ENCODE measurements at regions not wholly inside any gene's neighbourhood (a gene's known extent, or its start where the extent isn't known, plus 50 kb on each side); places are given as distances from the start of the nearest gene placed in this dataset.

- Histone ChIP-seq H3K79me2 (ENCODE audit: control insufficient read depth, insufficient read depth, low read length) (no peaks in the 10 kb centered on the region), H3K4me2 (ENCODE audit: control insufficient read depth, insufficient read depth) (no peak overlapping the region), H3K4me3 (no peak overlapping the region), H3K36me3 (ENCODE audit: control insufficient read depth in 2 of 2, insufficient read depth in 2 of 2, low read length in 1 of 2) (no peaks in the 10 kb centered on the region), H3K27ac (ENCODE audit: control insufficient read depth, insufficient read depth) (no peak overlapping the region), H3K9me3 (replicated peaks; ENCODE audit: control insufficient read depth, insufficient read depth, low read length) (no peaks in the 10 kb centered on the region), H2AFZ (ENCODE audit: control insufficient read depth, low read depth, low read length) (no peak overlapping the region), H3K4me1 (ENCODE audit: control insufficient read depth, insufficient read depth, low read length) (no peaks in the 10 kb centered on the region), H3K9ac (ENCODE audit: control insufficient read depth, insufficient read depth, low read length) (no peak overlapping the region), H4K20me1 (ENCODE audit: control insufficient read depth, insufficient read depth) (no peaks in the 10 kb centered on the region), H3K27me3 (replicated peaks in 1 of 2; ENCODE audit: control insufficient read depth in 2 of 2, insufficient read depth in 2 of 2, low read length in 1 of 2) (peaks cover 0 to 2% of the 10 kb centered on the region in 2 experiments; a peak in 1 of 4 replicates)
- FAIRE-seq (no peak), ATAC-seq (no peak), DNase-seq (ENCODE audit: low read depth, low spot score) (no peak)
- SMC1A ChIA-PET (ENCODE audit: uncharacterized antibody, unreplicated experiment): no interaction called here
- BruUV-seq (replicated peaks): no TSS peak
- intact Hi-C loops (cut with micrococcal nuclease; ENCODE audit: unreplicated experiment): no loop called here
- CTCF ChIA-PET: no interaction called here
- POLR2A ChIA-PET: no interaction called here
- WGBS (ENCODE audit: insufficient coverage, insufficient replicate concordance, low lambda C conversion rate, missing lambda C conversion rate): 11% methylated on average over 3 of the region's 3 CpGs
- RAD21 ChIA-PET (ENCODE audit: unreplicated experiment): interaction anchor here (0.5 kb wide), 1 partner anchor 442 kb away, joined by 3 read pairs; no protein-coding TSS in a partner anchor
- in situ Hi-C loops (cut with MboI): no loop called here
- TF ChIP-seq CHD4 (IDR thresholded peaks at IDR 0.05): no peak
- TF ChIP-seq IRF5 (IDR thresholded peaks at IDR 0.05; ENCODE audit: borderline replicate concordance): no peak
These were observed 432.3 kb downstream of the CD83 start for GRCh38 chr6:14549871-14550270.

GRCh38 chr6:14550410-14550809 lies 432.8 kb downstream of the CD83 start:
- Histone ChIP-seq H3K27ac (ENCODE audit: control insufficient read depth, insufficient read depth) (no peak overlapping the region), H3K4me2 (ENCODE audit: control insufficient read depth, insufficient read depth) (no peak overlapping the region), H3K4me3 (no peak overlapping the region), H3K9ac (ENCODE audit: control insufficient read depth, insufficient read depth, low read length) (no peak overlapping the region), H3K36me3 (ENCODE audit: control insufficient read depth in 2 of 2, insufficient read depth in 2 of 2, low read length in 1 of 2) (no peaks in the 10 kb centered on the region), H3K9me3 (replicated peaks; ENCODE audit: control insufficient read depth, insufficient read depth, low read length) (no peaks in the 10 kb centered on the region), H3K79me2 (ENCODE audit: control insufficient read depth, insufficient read depth, low read length) (no peaks in the 10 kb centered on the region), H3K27me3 (replicated peaks in 1 of 2; ENCODE audit: control insufficient read depth in 2 of 2, insufficient read depth in 2 of 2, low read length in 1 of 2) (peaks cover 0 to 2% of the 10 kb centered on the region in 2 experiments; a peak in 1 of 4 replicates), H4K20me1 (ENCODE audit: control insufficient read depth, insufficient read depth) (no peaks in the 10 kb centered on the region), H2AFZ (ENCODE audit: control insufficient read depth, low read depth, low read length) (no peak overlapping the region), H3K4me1 (ENCODE audit: control insufficient read depth, insufficient read depth, low read length) (no peaks in the 10 kb centered on the region)
- ATAC-seq (no peak), DNase-seq (ENCODE audit: low read depth, low spot score) (no peak), FAIRE-seq (no peak)
- ChIA-PET SMC1A (ENCODE audit: uncharacterized antibody, unreplicated experiment) (no interaction called here), CTCF (no interaction called here), RAD21 (ENCODE audit: unreplicated experiment) (interaction anchor here (0.5 kb wide), 1 partner anchor 443 kb away, joined by 3 read pairs; no protein-coding TSS in a partner anchor), POLR2A (no interaction called here)
- intact Hi-C loops (cut with micrococcal nuclease; ENCODE audit: unreplicated experiment) (no loop called here), in situ Hi-C loops (cut with MboI) (no loop called here)
- 91% methylated on average over 3 of the region's 3 CpGs for WGBS (ENCODE audit: insufficient coverage, insufficient replicate concordance, low lambda C conversion rate, missing lambda C conversion rate)
- no TSS peak for BruUV-seq (replicated peaks)
- TF ChIP-seq E2F4 (IDR thresholded peaks at IDR 0.05; ENCODE audit: low read depth, low read length) (no peak), NR2F1 (conservative IDR thresholded peaks at IDR 0.05) (no peak), ESRRA (IDR thresholded peaks at IDR 0.05; ENCODE audit: low read length) (no peak), PML (IDR thresholded peaks at IDR 0.05; ENCODE audit: low read length) (no peak), SIN3A (IDR thresholded peaks at IDR 0.05; ENCODE audit: low read depth, low read length) (no peak), SREBF2 (IDR thresholded peaks at IDR 0.05; ENCODE audit: low read length) (no peak), NR2C1 (IDR thresholded peaks at IDR 0.05) (no peak), TCF3 (IDR thresholded peaks at IDR 0.05; ENCODE audit: borderline replicate concordance, insufficient read depth, low read depth, low read length) (no peak), CHD1 (IDR thresholded peaks at IDR 0.05; ENCODE audit: low read depth, low read length) (no peak), MEF2B (IDR thresholded peaks at IDR 0.05; ENCODE audit: partially characterized antibody, poor library complexity, severe bottlenecking) (no peak), PRDM15 (CRISPR knock-in tag; IDR thresholded peaks at IDR 0.05) (no peak), ZNF384 (IDR thresholded peaks at IDR 0.05; ENCODE audit: borderline replicate concordance, low read depth, low read length) (no peak)

Data from GM12878 (cell line).